Activated CD4-positive, alpha-beta T cell treated with anti-CD3 and anti-CD28 coated beads for 24 hours (primary cell): ENCODE measurements at regions not wholly inside any gene's neighbourhood (a gene's known extent, or its start where the extent isn't known, plus 50 kb on each side); places are given as distances from the start of the nearest gene placed in this dataset.

ENCODE experiments used
- DNase-seq, 2 donors: peaks; one replicate each; pipeline ENCODE4 v3.0.0-alpha.2; 2020; ENCODE audit warnings: low read depth in 2 of 2

GRCh38 chr5:158023266-158023665, 164.3 kb upstream of the CLINT1 start:
- DNase-seq = no peak

- no peak for DNase-seq
Observed at GRCh38 chr5:158022837-158023236, 163.9 kb upstream of the CLINT1 start.

DNA sequence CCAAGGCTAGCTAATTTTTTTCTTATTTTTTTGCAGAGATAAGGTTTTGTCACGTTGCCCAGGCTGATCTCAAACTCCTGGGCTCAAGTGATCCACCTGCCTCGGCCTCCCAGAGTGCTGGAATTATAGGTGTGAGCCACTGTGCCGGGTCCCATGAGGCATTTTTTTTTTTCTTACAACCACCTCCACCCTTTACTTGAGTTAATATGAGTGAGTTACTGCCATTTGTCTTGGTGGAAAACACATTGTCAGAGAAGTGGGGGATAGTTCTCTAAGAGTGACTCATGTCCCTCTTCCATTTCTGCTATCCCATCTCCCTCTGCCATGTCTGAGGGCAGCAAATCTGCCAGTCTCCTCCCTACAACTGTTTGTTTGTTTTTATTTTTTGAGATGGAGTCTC, 163.4 kb upstream of the CLINT1 start:
- DNase-seq = no peak

GRCh38 chr5:158020555-158021418, 161.8 kb upstream of the CLINT1 start:
- DNase-seq = no peak

DNA sequence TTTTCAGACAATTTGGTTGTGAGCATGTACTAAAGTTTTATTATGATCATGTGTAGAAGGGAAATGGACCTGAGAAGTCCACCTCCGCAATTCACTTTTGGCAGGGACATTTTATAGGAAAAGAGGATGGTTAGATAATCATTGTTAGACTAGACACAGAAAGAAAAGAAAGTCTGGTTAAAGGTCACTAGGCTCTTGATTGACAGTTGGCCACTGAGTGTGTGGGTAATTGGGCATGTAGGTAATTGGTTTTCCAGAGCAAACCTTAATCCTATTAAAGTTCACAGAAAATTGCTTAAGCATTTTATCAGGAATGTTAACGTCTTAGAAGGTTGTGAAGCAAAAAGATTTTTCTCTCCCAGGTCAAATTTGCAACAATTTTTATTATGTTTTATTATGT, 158.5 kb upstream of the CLINT1 start:
- no peak for DNase-seq

GRCh38 chr5:158014372-158014771, 155.4 kb upstream of the CLINT1 start:
- DNase-seq = no peak

DNA sequence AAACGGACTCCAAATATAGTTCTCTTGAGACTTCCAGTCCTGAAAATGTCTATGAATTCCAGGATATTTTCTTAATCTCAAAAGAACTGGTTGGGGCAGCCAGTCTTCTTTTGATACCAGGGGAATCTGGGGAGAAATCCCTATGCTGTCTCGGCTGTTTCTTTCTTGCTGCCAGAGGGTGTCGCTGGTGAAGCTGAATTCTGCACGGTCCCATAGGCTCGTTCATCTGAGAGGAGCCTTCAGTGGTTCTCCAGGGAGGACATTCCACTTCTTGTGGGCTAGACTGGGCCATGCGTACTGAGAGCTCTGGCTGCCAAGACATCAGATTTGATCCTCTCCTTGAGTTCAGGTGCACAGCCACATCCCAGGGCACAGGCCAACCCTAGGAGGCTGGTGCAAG, 155.0 kb upstream of the CLINT1 start:
- no peak for DNase-seq

DNA sequence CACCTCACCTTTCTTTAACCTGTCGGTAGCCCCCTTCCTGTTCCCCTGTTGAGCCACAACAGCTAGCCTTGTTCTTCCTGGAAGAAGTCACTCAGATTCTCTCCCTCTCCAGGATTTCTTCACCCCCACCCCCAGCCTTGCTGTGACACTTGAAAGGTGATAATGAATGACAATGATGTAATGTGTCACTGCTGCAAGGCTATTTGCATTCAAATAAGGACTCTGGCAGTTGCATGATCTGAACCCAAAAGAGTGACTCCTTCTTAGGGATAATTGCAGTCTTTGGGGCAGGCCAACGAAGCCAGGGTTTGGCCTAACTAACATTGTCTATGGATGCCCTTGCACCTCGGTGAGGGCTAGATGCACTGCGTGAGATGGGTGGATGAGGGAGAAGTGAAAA, 154.4 kb upstream of the CLINT1 start:
- DNase-seq = no peak

DNA sequence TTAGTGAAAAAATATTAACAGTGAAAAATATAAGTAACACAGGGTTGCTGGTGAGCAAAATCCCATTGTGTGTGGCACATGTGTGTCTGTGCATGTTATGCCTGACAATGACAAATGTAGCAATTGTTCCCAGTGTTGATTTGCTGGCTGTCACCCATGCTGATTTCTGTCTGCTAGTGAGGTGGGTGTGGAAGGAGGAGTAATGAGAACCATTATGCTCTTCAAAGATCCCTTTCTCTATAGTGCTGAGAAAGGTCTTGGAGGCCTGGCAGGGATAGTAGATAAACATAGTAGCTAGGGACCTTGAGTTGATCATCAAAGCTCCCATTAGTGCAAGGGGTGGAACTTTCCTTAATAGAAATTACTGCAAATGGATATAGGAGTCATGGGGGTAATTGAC, 152.5 kb upstream of the CLINT1 start:
- DNase-seq = no peak

DNA sequence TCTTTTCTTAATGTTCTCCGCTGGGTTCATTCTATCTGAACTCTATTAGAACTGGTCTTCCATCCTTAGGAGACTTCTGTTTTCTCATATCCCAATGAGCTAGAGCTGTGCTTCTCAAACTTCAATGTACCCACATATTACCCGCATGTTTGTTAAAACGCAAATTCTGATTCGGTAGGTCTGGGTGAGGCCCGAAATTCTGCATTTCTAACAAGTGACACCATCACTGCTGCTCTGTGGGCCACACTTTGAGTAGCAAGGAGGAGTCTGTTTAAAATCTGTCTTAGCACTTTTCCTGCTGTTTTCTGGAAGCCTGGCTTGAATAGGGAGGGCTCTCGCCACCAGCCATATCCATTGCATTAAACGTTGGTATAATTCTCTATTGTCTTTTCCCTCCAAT, 151.9 kb upstream of the CLINT1 start:
- DNase-seq = no peak

DNA sequence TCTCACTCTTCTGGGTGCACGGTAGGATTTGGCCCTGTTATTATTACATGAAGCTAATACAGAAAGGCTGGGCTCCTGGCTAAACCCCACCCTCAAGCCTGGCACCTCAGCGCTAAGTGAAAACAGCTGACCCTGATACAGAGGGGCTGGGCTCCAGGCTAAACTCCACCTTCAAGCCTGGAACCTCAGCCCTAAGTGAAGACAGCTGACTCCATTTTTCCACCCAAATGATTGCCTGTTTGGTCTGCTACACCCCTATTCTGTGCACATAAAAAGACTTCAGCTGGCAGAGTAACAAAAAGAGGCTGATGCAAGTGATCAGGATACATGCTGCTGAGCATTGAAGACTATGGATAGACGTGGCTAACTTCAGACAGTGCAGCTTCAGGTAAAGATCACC, 148.4 kb upstream of the CLINT1 start:
- no peak for DNase-seq

DNA sequence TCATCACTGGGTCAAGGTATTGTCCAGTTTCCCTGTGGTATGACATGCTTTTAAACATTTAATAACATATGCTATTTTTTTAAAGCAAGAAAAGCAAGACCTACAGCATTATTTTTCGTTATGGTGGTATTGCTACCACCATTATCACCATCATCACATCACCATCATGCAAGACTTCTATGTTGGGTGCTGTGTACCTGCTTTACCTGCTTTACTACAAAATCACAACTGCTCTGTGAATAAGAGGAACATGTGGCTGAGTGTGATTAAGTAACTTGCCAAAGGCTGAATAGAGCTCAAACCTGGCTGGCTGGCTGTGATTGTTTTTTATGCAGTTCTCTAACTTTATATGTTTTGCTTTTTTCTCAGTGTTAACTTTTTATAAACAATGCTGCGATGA, 140.8 kb upstream of the CLINT1 start:
- no peak for DNase-seq

DNA sequence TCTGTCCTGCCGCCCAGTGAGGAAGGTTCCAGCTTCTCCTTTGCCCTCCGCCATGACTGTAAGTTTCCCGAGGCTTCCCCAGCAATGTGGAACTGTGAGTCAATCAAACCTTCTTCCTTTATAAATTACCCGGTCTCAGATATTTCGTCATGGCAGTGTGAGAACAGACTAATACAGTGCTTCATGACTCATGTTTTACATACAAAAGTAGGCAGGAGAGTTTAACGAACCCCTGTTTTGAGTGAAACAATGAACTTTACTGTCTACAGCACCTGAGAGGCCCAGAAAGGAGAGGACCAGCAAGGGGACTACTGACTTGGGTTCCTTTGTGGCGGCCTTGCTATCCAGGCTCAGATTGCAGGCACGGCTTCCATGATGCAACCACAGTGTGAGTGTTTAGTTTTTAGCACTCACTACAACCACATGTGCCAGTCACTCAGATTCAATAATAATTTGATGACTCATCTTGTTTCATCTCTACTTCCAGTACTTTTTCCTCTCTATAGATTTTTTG, 139.1 kb upstream of the CLINT1 start:
- DNase-seq = no peak

- DNase-seq = peak; percentile 21 to 45
Observed at GRCh38 chr5:157994906-157995519, 136.1 kb upstream of the CLINT1 start.

GRCh38 chr5:157993986-157994691, 135.2 kb upstream of the CLINT1 start:
- no peak for DNase-seq

GRCh38 chr5:157993201-157993600, 134.3 kb upstream of the CLINT1 start:
- no peak for DNase-seq

GRCh38 chr5:157990583-157991181, 131.7 kb upstream of the CLINT1 start:
- no peak for DNase-seq

DNA sequence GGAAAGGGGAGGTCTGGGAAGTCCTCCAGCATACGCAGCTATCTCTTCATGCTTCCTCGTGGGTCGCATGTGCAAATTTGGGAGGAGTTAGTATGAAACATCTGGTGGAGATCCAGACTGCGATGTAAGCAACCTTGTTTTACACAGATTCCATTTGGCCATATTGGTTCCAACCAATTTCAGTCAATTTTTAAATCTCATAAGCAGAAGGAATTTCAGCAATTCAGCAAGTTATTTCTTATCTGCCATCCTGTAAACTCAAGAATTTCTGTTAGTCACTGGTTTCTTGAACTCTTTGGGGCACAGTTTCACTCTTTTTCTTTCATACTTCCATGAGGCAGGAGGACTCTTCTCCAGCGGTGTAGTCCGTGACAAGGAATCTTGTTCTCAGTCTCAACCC, 130.4 kb upstream of the CLINT1 start:
- no peak for DNase-seq

DNA sequence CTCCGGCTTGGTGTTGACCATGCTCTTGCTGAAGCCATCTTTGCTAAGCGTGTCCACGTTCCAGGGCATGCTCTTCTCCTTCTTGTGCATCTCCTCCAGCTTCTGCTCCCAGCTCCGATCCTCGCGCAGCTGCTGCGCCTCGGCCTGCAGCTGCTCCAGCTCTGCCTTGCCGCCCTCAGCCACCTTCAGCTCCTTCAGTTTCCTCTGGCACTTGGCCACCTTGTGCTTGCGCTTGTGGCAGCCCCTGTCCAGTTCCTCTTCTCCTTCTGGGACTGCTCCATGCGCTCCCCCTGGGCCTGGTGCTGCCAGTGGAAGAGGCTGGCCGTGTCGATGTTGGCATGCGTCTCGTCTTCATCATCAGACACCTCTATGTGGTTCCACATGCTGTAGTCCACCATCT, 128.3 kb upstream of the CLINT1 start:
- no peak for DNase-seq

- no peak for DNase-seq
Observed at GRCh38 chr5:157986431-157986990, 127.6 kb upstream of the CLINT1 start.

DNA sequence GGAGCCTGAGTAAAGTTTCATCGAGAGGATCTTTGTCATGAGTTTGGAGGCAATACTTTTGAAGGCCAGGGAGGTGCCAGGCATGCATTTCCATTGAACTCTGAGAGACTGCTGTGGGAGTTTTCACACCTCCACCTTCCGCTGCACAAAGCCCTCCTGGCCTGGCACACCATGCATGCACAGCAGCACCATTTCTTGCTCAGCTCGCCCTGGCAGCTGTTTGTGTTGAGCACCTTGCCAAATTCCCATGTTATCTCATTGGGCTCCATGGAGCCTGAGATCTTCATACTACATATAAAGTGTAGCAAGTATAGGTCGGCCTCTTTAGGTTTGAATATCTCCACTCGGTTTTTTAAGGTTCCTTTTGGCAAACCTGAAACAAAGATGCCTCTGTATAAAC, 125.7 kb upstream of the CLINT1 start:
- no peak for DNase-seq
